Liver (tissue), 8 donors: ENCODE measurements at regions not wholly inside any gene's neighbourhood (a gene's known extent, or its start where the extent isn't known, plus 50 kb on each side); places are given as distances from the start of the nearest gene placed in this dataset.

Experiments
- DNase-seq: peaks from one replicate; pipeline ENCODE4 v3.0.0-alpha.2; 2017; ENCODE audit warnings: low spot score
- H3K27ac ChIP-seq, 2 donors: one replicate each; pipeline ENCODE4 v1.7.0; 2013; ENCODE audit warnings: inconsistent platforms in 2 of 2, low read length in 2 of 2, control low read depth in 1 of 2, low read depth in 1 of 2, mild to moderate bottlenecking in 1 of 2
- H3K27me3 ChIP-seq, 4 donors: one replicate each; pipeline versions ENCODE4 v1.6.1 to v1.7.0; 2013; ENCODE audit warnings: low read length in 3 of 4, inconsistent platforms in 1 of 4, mild to moderate bottlenecking in 1 of 4, moderate library complexity in 1 of 4; ENCODE audit not compliant: control insufficient read depth in 4 of 4, insufficient read depth in 4 of 4
- H3K36me3 ChIP-seq, 4 donors: one replicate each; pipeline versions ENCODE4 v1.6.1 to v1.7.0; 2013; ENCODE audit warnings: low read length in 3 of 4, mild to moderate bottlenecking in 3 of 4, low read depth in 1 of 4, moderate library complexity in 1 of 4; ENCODE audit not compliant: control insufficient read depth in 4 of 4, insufficient read depth in 3 of 4
- H3K4me1 ChIP-seq, 4 donors: one replicate each; pipeline versions ENCODE4 v1.6.1 to v1.7.0; 2013; ENCODE audit warnings: low read length in 3 of 4, mild to moderate bottlenecking in 3 of 4, moderate library complexity in 1 of 4; ENCODE audit not compliant: control insufficient read depth in 4 of 4, insufficient read depth in 4 of 4
- H3K4me3 ChIP-seq, 3 donors: one replicate each; pipeline versions ENCODE4 v1.6.1 to v1.7.0; 2013; ENCODE audit warnings: low read length in 3 of 3, control low read depth in 1 of 3, low read depth in 1 of 3, mild to moderate bottlenecking in 1 of 3
- H3K9ac ChIP-seq, 2 donors: one replicate each; pipeline ENCODE4 v1.7.0; 2013; ENCODE audit warnings: low read length in 2 of 2, mild to moderate bottlenecking in 2 of 2, moderate library complexity in 2 of 2, control low read depth in 1 of 2, low read depth in 1 of 2
- H3K9me3 ChIP-seq, 4 donors: one replicate each; pipeline versions ENCODE4 v1.6.1 to v1.7.0; 2013; ENCODE audit warnings: low read length in 3 of 4; ENCODE audit not compliant: control insufficient read depth in 4 of 4
- ATF3 ChIP-seq: IDR thresholded peaks from 2 replicates; pipeline ENCODE4 v1.6.1; 2016; ENCODE audit warnings: antibody characterized with exemption
- EGR1 ChIP-seq, 2 donors: IDR thresholded peaks; 2 replicates each; pipeline ENCODE4 v1.6.1; 2016 to 2018; ENCODE audit warnings: antibody characterized with exemption in 2 of 2, low read depth in 2 of 2
- FOXA1 ChIP-seq: IDR thresholded peaks from 2 replicates; pipeline ENCODE4 v1.6.1; 2016; ENCODE audit warnings: antibody characterized with exemption
- FOXA2 ChIP-seq: IDR thresholded peaks from 2 replicates; pipeline ENCODE4 v1.6.1; 2016; ENCODE audit warnings: antibody characterized with exemption
- GABPA ChIP-seq, 2 donors: IDR thresholded peaks in 1 of 2; conservative IDR thresholded peaks in 1 of 2; 2 replicates each; pipeline ENCODE4 v1.6.1; 2016; ENCODE audit warnings: antibody characterized with exemption in 2 of 2, mild to moderate bottlenecking in 1 of 2, moderate library complexity in 1 of 2
- HNF4A ChIP-seq, 2 donors: conservative IDR thresholded peaks; 2 replicates each; pipeline ENCODE4 v1.6.1; 2016; ENCODE audit warnings: antibody characterized with exemption in 2 of 2, mild to moderate bottlenecking in 2 of 2
- HNF4G ChIP-seq: IDR thresholded peaks from 2 replicates; pipeline ENCODE4 v1.6.1; 2016; ENCODE audit warnings: antibody characterized with exemption
- JUND ChIP-seq, 2 donors: IDR thresholded peaks; 2 replicates each; pipeline ENCODE4 v1.6.1; 2016; ENCODE audit warnings: antibody characterized with exemption in 2 of 2
- NR2F2 ChIP-seq: IDR thresholded peaks from 2 replicates; pipeline ENCODE4 v1.6.1; 2016; ENCODE audit warnings: antibody characterized with exemption
- RAD21 ChIP-seq, 2 donors: IDR thresholded peaks; 2 replicates each; pipeline ENCODE4 v1.6.1; 2016; ENCODE audit warnings: antibody characterized with exemption in 2 of 2, mild to moderate bottlenecking in 2 of 2
- REST ChIP-seq: IDR thresholded peaks from 2 replicates; pipeline ENCODE4 v1.6.1; 2016; ENCODE audit warnings: antibody characterized with exemption, mild to moderate bottlenecking
- RXRA ChIP-seq, 2 donors: IDR thresholded peaks; 2 replicates each; pipeline ENCODE4 v1.6.1; 2017 to 2018; ENCODE audit warnings: antibody characterized with exemption in 2 of 2, mild to moderate bottlenecking in 1 of 2
- SP1 ChIP-seq: IDR thresholded peaks from 2 replicates; pipeline ENCODE4 v1.6.1; 2018; ENCODE audit warnings: antibody characterized with exemption, mild to moderate bottlenecking
- TAF1 ChIP-seq: conservative IDR thresholded peaks from 2 replicates; pipeline ENCODE4 v1.6.1; 2016; ENCODE audit warnings: antibody characterized with exemption, mild to moderate bottlenecking
- YY1 ChIP-seq: IDR thresholded peaks from 2 replicates; pipeline ENCODE4 v1.6.1; 2016; ENCODE audit warnings: antibody characterized with exemption, mild to moderate bottlenecking
- WGBS: extraction: QIAGEN DNeasy Blood & Tissue Kit; methylation state at CpG from one replicate; pipeline ENCODE4 v1.1.7; 2013; 5-methylcytosine and 5-hydroxymethylcytosine counted together
- TF ChIP-seq, protein P1 (sequence below): IDR thresholded peaks from 2 replicates; pipeline ENCODE4 v1.6.1; 2016; ENCODE audit warnings: antibody characterized with exemption
- TF ChIP-seq, protein P2 (sequence below): fragments of 150-350 bp; IDR thresholded peaks from 2 replicates; pipeline ENCODE4 v1.5.1; 2017; ENCODE audit warnings: improper control_type of control experiment, low read depth, low read length; ENCODE audit not compliant: missing input control
- TF ChIP-seq, protein P3 (sequence below): IDR thresholded peaks from 2 replicates; pipeline ENCODE4 v1.6.1; 2016; ENCODE audit warnings: antibody characterized with exemption
- donor health status: healthy.
- donor health status: healthy.
- donor health status: healthy.
- donor health status: healthy.
- donor health status: healthy.

GRCh38 chrX:26334232-26334631 is 118.3 kb downstream of the MAGEB5 start (continued):
- TF ChIP-seq YY1 (no peak), SP1 (no peak), FOXA2 (no peak), EGR1 (IDR thresholded peaks at IDR 0.05; ENCODE audit: low read depth in 2 of 2) (no peak), FOXA1 (no peak)
- TF ChIP-seq, protein P1, sequence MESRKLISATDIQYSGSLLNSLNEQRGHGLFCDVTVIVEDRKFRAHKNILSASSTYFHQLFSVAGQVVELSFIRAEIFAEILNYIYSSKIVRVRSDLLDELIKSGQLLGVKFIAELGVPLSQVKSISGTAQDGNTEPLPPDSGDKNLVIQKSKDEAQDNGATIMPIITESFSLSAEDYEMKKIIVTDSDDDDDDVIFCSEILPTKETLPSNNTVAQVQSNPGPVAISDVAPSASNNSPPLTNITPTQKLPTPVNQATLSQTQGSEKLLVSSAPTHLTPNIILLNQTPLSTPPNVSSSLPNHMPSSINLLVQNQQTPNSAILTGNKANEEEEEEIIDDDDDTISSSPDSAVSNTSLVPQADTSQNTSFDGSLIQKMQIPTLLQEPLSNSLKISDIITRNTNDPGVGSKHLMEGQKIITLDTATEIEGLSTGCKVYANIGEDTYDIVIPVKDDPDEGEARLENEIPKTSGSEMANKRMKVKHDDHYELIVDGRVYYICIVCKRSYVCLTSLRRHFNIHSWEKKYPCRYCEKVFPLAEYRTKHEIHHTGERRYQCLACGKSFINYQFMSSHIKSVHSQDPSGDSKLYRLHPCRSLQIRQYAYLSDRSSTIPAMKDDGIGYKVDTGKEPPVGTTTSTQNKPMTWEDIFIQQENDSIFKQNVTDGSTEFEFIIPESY: no peak

GRCh38 chrX:26328608-26329319 is 112.8 kb downstream of the MAGEB5 start:
- WGBS: 41% methylated on average over 3 of the region's 3 CpGs
- TF ChIP-seq YY1: no peak
- TF ChIP-seq, protein P1: no peak
- TF ChIP-seq EGR1 (IDR thresholded peaks at IDR 0.05; ENCODE audit: low read depth in 2 of 2): no peak
- TF ChIP-seq JUND (IDR thresholded peaks at IDR 0.05): no peak
- TF ChIP-seq FOXA1: no peak
- no peak for TF ChIP-seq REST
- no peak for TF ChIP-seq ATF3
- TF ChIP-seq, protein P2, sequence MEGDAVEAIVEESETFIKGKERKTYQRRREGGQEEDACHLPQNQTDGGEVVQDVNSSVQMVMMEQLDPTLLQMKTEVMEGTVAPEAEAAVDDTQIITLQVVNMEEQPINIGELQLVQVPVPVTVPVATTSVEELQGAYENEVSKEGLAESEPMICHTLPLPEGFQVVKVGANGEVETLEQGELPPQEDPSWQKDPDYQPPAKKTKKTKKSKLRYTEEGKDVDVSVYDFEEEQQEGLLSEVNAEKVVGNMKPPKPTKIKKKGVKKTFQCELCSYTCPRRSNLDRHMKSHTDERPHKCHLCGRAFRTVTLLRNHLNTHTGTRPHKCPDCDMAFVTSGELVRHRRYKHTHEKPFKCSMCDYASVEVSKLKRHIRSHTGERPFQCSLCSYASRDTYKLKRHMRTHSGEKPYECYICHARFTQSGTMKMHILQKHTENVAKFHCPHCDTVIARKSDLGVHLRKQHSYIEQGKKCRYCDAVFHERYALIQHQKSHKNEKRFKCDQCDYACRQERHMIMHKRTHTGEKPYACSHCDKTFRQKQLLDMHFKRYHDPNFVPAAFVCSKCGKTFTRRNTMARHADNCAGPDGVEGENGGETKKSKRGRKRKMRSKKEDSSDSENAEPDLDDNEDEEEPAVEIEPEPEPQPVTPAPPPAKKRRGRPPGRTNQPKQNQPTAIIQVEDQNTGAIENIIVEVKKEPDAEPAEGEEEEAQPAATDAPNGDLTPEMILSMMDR: no peak
- no peak for TF ChIP-seq FOXA2
- TF ChIP-seq NR2F2: no peak
- TF ChIP-seq RXRA (IDR thresholded peaks at IDR 0.05): no peak
- TF ChIP-seq, protein P3, sequence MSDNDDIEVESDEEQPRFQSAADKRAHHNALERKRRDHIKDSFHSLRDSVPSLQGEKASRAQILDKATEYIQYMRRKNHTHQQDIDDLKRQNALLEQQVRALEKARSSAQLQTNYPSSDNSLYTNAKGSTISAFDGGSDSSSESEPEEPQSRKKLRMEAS: no peak
- no peak for TF ChIP-seq GABPA (IDR thresholded peaks at IDR 0.05 in 1 of 2, conservative IDR thresholded peaks at IDR 0.05 in 1 of 2)
- TF ChIP-seq HNF4A (conservative IDR thresholded peaks at IDR 0.05): no peak
- no peak for TF ChIP-seq RAD21 (IDR thresholded peaks at IDR 0.05)
- no peak for TF ChIP-seq HNF4G
- no peak for TF ChIP-seq TAF1
- DNase-seq: no peak

More at GRCh38 chrX:26328608-26329319, 112.8 kb downstream of the MAGEB5 start:
- no peak overlapping the region for H3K9ac ChIP-seq
- H3K4me3 ChIP-seq: no peak overlapping the region
- H3K4me1 ChIP-seq: no peaks in the 10 kb centered on the region
- H3K9me3 ChIP-seq: no peaks in the 10 kb centered on the region
- H3K27ac ChIP-seq: no peak overlapping the region
- peaks cover 0 to 3% (median 0%) of the 10 kb centered on the region in 4 donors for H3K27me3 ChIP-seq
- H3K36me3 ChIP-seq: no peaks in the 10 kb centered on the region
